Cardiac fibroblast (primary cell): ENCODE measurements at regions not wholly inside any gene's neighbourhood (a gene's known extent, or its start where the extent isn't known, plus 50 kb on each side); places are given as distances from the start of the nearest gene placed in this dataset.

Experiments used
- DNase-seq, 2 donors: peaks; one replicate each; pipeline versions ENCODE4 v3.0.0 to v3.0.0-alpha.2; 2010; ENCODE audit warnings: low read depth in 2 of 2
- H3K4me3 ChIP-seq, 2 donors: replicated peaks in 1 of 2; 1 replicate in 1 of 2; 2 replicates in 1 of 2; pipeline ENCODE4 v1.5.1; 2011; ENCODE audit warnings: low read depth in 2 of 2, low read length in 2 of 2, mild to moderate bottlenecking in 2 of 2, moderate library complexity in 1 of 2
- CTCF ChIP-seq: IDR thresholded peaks from one replicate; pipeline ENCODE4 v1.5.1; 2011; ENCODE audit warnings: low read depth, mild to moderate bottlenecking, low read length, inconsistent platforms

- no peak for DNase-seq
- TF ChIP-seq CTCF = no peak
- H3K4me3 ChIP-seq = no peak overlapping the region
These were observed 1051.5 kb upstream of the C9orf72 start for GRCh38 chr9:28624771-28625170.

- DNase-seq = no peak
- H3K4me3 ChIP-seq = no peak overlapping the region
- no peak for TF ChIP-seq CTCF
These were observed 1054.8 kb upstream of the C9orf72 start for GRCh38 chr9:28628031-28628430.

GRCh38 chr9:28648723-28649122 lies 1075.4 kb upstream of the C9orf72 start:
- H3K4me3 ChIP-seq = no peak overlapping the region
- TF ChIP-seq CTCF = no peak
- DNase-seq = no peak

- no peak overlapping the region for H3K4me3 ChIP-seq
- no peak for DNase-seq
- no peak for TF ChIP-seq CTCF
These were observed 1077.0 kb upstream of the C9orf72 start for GRCh38 chr9:28650327-28650726.

- DNase-seq = no peak
- no peak for TF ChIP-seq CTCF
- no peak overlapping the region for H3K4me3 ChIP-seq
These were observed 1077.9 kb upstream of the C9orf72 start for GRCh38 chr9:28651050-28651722.

GRCh38 chr9:28653216-28653615 lies 1079.9 kb upstream of the C9orf72 start:
- H3K4me3 ChIP-seq = no peak overlapping the region
- no peak for DNase-seq
- no peak for TF ChIP-seq CTCF

GRCh38 chr9:28656727-28657126 lies 1083.4 kb upstream of the C9orf72 start:
- TF ChIP-seq CTCF = no peak
- no peak overlapping the region for H3K4me3 ChIP-seq
- no peak for DNase-seq
